ENCODE measurements at regions not wholly inside any gene's neighbourhood (a gene's known extent, or its start where the extent isn't known, plus 50 kb on each side); places are given as distances from the start of the nearest gene placed in this dataset.
"Not testable (repeated sequence)": the region's sequence is repeated elsewhere in the genome, so short reads cannot be mapped to it uniquely, and the experiment has no call there.

DNA sequence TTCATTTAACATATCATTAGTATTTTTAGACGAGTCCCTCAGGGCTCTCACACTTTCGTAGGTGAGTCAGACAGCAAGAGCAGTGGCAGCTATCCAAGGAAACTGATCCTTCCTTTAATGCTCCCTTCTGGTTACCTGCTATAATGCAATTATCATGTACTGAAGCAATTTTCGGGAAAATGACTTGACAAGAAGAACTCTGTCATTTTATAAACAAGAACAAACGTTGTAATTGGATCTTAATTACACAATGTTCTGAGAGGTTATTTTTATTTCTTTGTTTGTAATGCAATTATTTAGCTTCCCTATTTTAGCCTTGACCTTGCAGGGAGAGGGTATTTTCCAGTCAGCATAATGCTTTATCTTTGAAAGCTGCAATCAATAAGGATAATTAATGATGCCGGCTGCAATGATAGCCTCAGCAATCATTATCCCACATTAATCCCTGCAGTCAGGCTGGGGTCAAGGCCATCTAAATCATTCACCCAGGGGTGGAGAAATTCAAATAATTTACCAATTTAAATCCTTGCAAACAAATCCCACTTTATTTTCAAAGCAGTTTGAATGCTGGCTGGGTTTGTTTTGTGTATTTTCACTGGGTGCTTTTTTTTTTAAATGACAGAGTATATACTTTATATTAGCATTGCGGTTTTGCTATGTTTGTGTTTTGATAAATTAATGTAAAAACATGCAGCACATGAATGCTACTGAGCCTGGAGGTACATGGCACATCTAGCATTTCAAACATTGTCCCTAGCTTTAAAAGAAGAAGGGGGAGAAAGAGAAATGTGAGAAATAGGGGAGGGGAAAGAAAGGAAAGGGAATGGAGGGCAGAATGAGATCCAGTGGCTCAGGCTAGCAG lies 249.9 kb downstream of the SHOX2 start:
- no peak for DNase-seq
- Histone ChIP-seq H3K4me1 (no peaks in the 10 kb centered on the region), H3K27ac (no peak overlapping the region), H3K27me3 (no peaks in the 10 kb centered on the region), H3K9me3 (no peaks in the 10 kb centered on the region), H3K4me3 (no peak overlapping the region), H3K36me3 (no peaks in the 10 kb centered on the region)
- TF ChIP-seq POLR2A (IDR thresholded peaks at IDR 0.05) = no peak
- TF ChIP-seq, protein P1, sequence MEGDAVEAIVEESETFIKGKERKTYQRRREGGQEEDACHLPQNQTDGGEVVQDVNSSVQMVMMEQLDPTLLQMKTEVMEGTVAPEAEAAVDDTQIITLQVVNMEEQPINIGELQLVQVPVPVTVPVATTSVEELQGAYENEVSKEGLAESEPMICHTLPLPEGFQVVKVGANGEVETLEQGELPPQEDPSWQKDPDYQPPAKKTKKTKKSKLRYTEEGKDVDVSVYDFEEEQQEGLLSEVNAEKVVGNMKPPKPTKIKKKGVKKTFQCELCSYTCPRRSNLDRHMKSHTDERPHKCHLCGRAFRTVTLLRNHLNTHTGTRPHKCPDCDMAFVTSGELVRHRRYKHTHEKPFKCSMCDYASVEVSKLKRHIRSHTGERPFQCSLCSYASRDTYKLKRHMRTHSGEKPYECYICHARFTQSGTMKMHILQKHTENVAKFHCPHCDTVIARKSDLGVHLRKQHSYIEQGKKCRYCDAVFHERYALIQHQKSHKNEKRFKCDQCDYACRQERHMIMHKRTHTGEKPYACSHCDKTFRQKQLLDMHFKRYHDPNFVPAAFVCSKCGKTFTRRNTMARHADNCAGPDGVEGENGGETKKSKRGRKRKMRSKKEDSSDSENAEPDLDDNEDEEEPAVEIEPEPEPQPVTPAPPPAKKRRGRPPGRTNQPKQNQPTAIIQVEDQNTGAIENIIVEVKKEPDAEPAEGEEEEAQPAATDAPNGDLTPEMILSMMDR (IDR thresholded peaks at IDR 0.05) = no peak

DNA sequence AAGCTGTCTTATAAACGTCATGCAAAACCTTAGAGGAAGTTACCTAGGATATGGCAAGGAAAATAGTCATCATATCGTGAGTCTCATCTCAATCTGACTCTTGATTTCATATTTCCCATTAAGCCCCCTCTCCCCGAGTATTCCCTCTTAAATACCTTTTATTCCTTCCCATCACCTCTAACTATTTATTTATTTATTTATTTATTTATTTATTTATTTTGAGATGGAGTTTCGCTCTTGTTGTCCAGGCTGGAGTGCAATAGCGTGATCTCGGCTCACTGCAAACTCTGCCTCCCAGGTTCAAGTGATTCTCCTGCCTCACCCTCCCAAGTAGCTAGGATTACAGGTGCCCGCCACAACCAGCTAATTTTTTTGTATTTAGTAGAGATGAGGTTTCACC lies 260.4 kb downstream of the SHOX2 start:
- not testable (repeated sequence) for H3K4me3 ChIP-seq, H3K4me1 ChIP-seq, H3K9me3 ChIP-seq, DNase-seq, H3K27me3 ChIP-seq, H3K36me3 ChIP-seq, H3K27ac ChIP-seq

DNA sequence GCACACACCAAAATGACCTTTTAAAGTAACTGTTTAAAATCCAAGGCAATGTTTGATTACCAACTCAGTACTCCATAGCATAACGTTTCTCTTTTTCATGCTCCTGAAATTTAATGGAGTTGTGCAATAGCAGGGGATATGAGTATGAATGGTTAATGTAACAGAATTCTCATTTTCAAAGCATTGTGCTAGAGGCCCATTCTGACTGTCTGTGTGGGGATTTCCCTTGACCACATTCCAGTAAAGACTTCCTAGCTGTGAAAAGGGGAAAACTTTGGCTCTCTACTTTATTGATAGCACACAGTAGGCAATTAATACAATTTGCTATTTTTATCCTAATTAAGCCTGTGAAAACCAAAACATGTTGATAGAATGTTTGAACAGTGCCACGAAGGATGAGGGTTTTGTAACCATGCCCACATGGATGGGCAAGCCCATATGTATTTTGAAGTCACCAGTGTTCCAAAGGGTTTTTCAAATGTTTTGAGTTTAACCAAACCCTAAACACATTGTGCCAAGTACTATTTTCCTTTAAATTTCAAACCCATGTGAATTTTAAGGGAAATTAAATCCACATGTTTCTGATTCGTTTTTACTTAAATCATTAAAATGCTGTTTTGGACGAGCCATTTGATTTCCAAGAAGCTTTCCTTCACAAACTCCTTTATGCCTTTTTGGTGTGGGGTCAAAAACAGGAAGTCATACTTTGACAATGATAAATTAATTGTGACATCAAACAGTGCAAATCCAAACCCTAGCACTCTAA lies 261.2 kb downstream of the SHOX2 start:
- Histone ChIP-seq H3K27ac (no peak overlapping the region), H3K4me1 (no peaks in the 10 kb centered on the region), H3K27me3 (no peaks in the 10 kb centered on the region), H3K36me3 (no peaks in the 10 kb centered on the region), H3K9me3 (no peaks in the 10 kb centered on the region), H3K4me3 (no peak overlapping the region)
- no peak for DNase-seq
- TF ChIP-seq, protein P1 (IDR thresholded peaks at IDR 0.05) = no peak
- no peak for TF ChIP-seq POLR2A (IDR thresholded peaks at IDR 0.05)

DNA sequence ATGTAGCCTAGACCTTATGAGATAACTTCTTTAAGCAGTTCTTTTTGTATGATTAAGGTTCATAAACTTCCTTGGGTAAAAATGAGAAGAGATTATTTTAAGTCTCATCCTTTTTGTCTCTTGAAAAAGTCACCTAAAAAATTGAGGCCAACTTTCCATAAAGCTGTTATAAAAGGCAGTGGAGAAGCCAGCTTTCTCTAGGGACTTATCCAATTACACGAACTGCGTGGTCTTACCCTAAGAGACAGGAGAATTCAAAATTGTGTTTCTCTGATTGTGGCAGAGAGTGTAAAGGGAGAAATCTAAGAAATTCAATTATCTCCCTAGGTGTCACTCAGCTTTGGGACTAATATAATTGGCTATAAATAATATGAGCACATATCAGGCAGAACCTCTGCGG lies 262.0 kb downstream of the SHOX2 start:
- no peak for DNase-seq
- TF ChIP-seq POLR2A (IDR thresholded peaks at IDR 0.05) = no peak
- TF ChIP-seq, protein P1 (IDR thresholded peaks at IDR 0.05) = no peak
- no peak overlapping the region for H3K4me3 ChIP-seq
- H3K27ac ChIP-seq = no peak overlapping the region
- no peaks in the 10 kb centered on the region for H3K27me3 ChIP-seq
- no peaks in the 10 kb centered on the region for H3K4me1 ChIP-seq
- no peaks in the 10 kb centered on the region for H3K9me3 ChIP-seq
- no peaks in the 10 kb centered on the region for H3K36me3 ChIP-seq

DNA sequence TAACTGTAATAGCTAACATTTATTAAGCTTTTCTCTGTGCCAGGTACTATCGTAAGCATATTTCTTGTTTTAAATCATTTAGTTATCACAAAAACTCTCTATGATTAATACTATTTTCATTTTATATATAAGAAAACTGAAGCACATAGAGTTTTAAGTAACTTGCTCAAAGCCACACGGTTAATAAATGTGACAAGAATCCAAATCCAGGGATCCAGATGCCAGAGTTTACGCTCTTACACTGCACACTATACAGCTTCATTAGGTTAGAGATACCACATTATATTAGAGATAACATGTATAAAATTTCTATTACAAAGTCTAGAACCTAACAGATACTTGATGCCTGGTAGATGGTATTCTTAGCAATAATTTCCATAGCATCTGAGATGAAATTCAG lies 265.2 kb downstream of the SHOX2 start:
- no peak overlapping the region for H3K27ac ChIP-seq
- no peaks in the 10 kb centered on the region for H3K4me1 ChIP-seq
- no peak overlapping the region for H3K4me3 ChIP-seq
- no peaks in the 10 kb centered on the region for H3K27me3 ChIP-seq
- TF ChIP-seq, protein P1 (IDR thresholded peaks at IDR 0.05) = no peak
- TF ChIP-seq POLR2A (IDR thresholded peaks at IDR 0.05) = no peak
- no peaks in the 10 kb centered on the region for H3K36me3 ChIP-seq
- DNase-seq = no peak
- no peaks in the 10 kb centered on the region for H3K9me3 ChIP-seq

DNA sequence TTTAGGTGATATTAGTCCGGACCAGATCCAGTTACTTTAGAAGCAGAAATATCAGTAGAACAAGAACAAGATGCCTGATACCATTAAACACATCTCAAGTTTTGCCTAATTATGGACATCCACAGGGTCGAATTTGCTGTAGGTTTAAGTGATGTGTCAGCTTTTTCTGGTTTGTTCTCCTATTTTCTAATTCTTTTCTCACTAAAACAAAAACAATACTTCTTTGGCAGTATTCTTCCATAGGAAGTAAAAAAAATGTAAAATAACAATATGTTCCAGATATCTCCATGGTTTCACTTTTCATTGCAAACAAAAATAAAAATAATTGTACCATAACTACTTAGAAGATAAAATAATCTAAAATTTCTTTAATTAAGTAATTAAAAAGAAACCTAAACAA lies 265.7 kb downstream of the SHOX2 start:
- Histone ChIP-seq H3K9me3 (no peaks in the 10 kb centered on the region), H3K4me1 (no peaks in the 10 kb centered on the region), H3K27ac (no peak overlapping the region), H3K36me3 (no peaks in the 10 kb centered on the region), H3K4me3 (no peak overlapping the region), H3K27me3 (no peaks in the 10 kb centered on the region)
- no peak for DNase-seq
- TF ChIP-seq, protein P1 (IDR thresholded peaks at IDR 0.05) = no peak
- no peak for TF ChIP-seq POLR2A (IDR thresholded peaks at IDR 0.05)

All from Peyer's patch (tissue), 4 donors.